ENCODE measurements at regions not wholly inside any gene's neighbourhood (a gene's known extent, or its start where the extent isn't known, plus 50 kb on each side); places are given as distances from the start of the nearest gene placed in this dataset.

DNA sequence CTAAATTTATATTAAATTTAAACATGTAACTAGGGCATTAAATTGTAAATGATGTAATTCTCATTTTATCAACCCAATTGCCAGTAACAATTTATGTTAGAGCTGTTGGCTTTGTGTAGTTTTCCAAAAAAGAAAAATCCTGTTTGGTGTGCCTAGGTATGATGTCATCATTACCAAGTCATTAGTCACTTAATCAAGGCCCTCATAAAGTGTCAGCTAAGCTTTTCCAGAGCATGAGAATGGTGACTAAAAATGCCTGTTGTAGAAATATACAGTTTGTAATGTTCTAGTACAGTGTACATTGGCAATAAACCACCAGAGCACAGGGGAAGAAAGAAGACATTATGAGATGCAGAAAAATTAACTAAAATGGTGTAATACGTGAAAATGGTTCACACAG lies 593.8 kb upstream of the ANKRD30A start:
- TF ChIP-seq, protein P1, sequence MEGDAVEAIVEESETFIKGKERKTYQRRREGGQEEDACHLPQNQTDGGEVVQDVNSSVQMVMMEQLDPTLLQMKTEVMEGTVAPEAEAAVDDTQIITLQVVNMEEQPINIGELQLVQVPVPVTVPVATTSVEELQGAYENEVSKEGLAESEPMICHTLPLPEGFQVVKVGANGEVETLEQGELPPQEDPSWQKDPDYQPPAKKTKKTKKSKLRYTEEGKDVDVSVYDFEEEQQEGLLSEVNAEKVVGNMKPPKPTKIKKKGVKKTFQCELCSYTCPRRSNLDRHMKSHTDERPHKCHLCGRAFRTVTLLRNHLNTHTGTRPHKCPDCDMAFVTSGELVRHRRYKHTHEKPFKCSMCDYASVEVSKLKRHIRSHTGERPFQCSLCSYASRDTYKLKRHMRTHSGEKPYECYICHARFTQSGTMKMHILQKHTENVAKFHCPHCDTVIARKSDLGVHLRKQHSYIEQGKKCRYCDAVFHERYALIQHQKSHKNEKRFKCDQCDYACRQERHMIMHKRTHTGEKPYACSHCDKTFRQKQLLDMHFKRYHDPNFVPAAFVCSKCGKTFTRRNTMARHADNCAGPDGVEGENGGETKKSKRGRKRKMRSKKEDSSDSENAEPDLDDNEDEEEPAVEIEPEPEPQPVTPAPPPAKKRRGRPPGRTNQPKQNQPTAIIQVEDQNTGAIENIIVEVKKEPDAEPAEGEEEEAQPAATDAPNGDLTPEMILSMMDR (IDR thresholded peaks at IDR 0.05; ENCODE audit: insufficient read depth, low read depth, low read length): no peak
- no peak for TF ChIP-seq EZH2 (IDR thresholded peaks at IDR 0.05; ENCODE audit: insufficient read depth, low read length)

Data from astrocyte (in vitro differentiated cells and primary cell).